Left lung (tissue), 4 donors: ENCODE measurements at regions not wholly inside any gene's neighbourhood (a gene's known extent, or its start where the extent isn't known, plus 50 kb on each side); places are given as distances from the start of the nearest gene placed in this dataset.
"Not testable (repeated sequence)": the region's sequence is repeated elsewhere in the genome, so short reads cannot be mapped to it uniquely, and the experiment has no call there.

Experiments
- ATAC-seq: fragments of 200-7000 bp; cut with Tn5 transposase; one replicate; pipeline ENCODE4 v1.9.1; 2020; ENCODE audit warnings: moderate library complexity
- DNase-seq, 4 donors: peaks; one replicate each; pipeline ENCODE4 v3.0.0-alpha.2; 2013 to 2020
- H3K27ac ChIP-seq, 2 donors: fragments of 200-600 bp; sonication (generic) in 1 of 2; one replicate each; pipeline versions ENCODE4 v1.5.0 to v1.8.0; 2020 to 2021
- H3K27me3 ChIP-seq, 2 donors: fragments of 200-600 bp; sonication (generic) in 1 of 2; one replicate each; pipeline versions ENCODE4 v1.5.0 to v1.8.0; 2020 to 2021
- H3K36me3 ChIP-seq, 2 donors: fragments of 200-600 bp; sonication (generic) in 1 of 2; one replicate each; pipeline versions ENCODE4 v1.5.0 to v1.8.0; 2020 to 2021
- H3K4me1 ChIP-seq, 2 donors: fragments of 200-600 bp; one replicate each; pipeline ENCODE4 v1.8.0; 2021
- H3K4me3 ChIP-seq, 2 donors: fragments of 200-600 bp; sonication (generic) in 1 of 2; one replicate each; pipeline versions ENCODE4 v1.5.0 to v1.8.0; 2020 to 2021; ENCODE audit warnings: mild to moderate bottlenecking in 1 of 2
- H3K9me3 ChIP-seq, 2 donors: fragments of 200-600 bp; sonication (generic) in 1 of 2; one replicate each; pipeline versions ENCODE4 v1.5.0 to v1.8.0; 2020 to 2021
- intact Hi-C, 2 donors: fragments of 100-400 bp; cut with DNase I; formaldehyde crosslinking; loops; one replicate each; pipeline versions ENCODE4 v1.11.2 to v1.14.2; 2022
- TF ChIP-seq, protein P1 (sequence below), 2 donors: fragments of 200-600 bp; sonication (generic) in 1 of 2; IDR thresholded peaks; one replicate each; pipeline versions ENCODE4 v1.5.0 to v1.8.0; 2021; ENCODE audit warnings: antibody characterized with exemption in 2 of 2
- donor health status: DM: no; HTN: yes; CAD: no.
- donor health status: DM: no; HTN: no; CAD: no.

DNA sequence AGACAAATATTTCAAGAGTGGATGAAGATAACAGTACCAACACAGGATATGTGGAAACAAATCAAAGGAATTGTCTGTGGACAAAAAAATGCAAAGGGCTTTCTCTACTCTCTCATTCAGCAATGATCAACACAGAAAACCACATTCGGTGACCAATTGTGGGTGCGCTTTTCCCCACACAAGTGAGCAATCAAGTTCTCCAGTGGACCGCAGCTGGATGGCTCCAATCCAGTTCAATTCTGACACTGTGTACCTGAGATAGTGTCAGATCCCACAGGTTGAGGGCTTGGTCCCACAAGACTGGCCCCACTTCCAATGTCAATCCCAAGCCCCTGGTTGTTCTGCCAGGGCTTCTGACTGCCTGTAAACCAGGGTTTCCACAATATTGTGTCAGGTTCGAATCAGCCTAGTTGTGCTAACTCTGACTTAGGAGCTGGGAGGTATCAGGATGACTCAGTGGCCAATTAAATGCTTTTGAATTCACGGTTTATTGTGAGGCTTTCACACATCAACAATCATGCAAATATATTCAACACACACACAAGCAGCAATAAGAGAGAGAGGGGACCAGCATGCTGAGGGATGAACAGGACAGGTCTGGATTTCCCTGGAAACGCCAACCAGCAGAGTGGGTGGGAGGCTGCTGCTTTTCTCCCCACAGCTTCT is 87.0 kb upstream of the BTG3 start:
- no peaks in the 10 kb centered on the region for H3K27me3 ChIP-seq
- H3K4me1 ChIP-seq, result no peaks in the 10 kb centered on the region
- intact Hi-C loops, result no loop called here
- TF ChIP-seq, protein P1, sequence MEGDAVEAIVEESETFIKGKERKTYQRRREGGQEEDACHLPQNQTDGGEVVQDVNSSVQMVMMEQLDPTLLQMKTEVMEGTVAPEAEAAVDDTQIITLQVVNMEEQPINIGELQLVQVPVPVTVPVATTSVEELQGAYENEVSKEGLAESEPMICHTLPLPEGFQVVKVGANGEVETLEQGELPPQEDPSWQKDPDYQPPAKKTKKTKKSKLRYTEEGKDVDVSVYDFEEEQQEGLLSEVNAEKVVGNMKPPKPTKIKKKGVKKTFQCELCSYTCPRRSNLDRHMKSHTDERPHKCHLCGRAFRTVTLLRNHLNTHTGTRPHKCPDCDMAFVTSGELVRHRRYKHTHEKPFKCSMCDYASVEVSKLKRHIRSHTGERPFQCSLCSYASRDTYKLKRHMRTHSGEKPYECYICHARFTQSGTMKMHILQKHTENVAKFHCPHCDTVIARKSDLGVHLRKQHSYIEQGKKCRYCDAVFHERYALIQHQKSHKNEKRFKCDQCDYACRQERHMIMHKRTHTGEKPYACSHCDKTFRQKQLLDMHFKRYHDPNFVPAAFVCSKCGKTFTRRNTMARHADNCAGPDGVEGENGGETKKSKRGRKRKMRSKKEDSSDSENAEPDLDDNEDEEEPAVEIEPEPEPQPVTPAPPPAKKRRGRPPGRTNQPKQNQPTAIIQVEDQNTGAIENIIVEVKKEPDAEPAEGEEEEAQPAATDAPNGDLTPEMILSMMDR (IDR thresholded peaks at IDR 0.05), result no peak
- H3K27ac ChIP-seq, result no peak overlapping the region
- no peak overlapping the region for H3K4me3 ChIP-seq
- ATAC-seq (no peak), DNase-seq (no peak)
- no peaks in the 10 kb centered on the region for H3K36me3 ChIP-seq
- H3K9me3 ChIP-seq, result no peaks in the 10 kb centered on the region

GRCh38 chr21:17697473-17697872 is 84.8 kb upstream of the BTG3 start:
- TF ChIP-seq, protein P1 (IDR thresholded peaks at IDR 0.05), result no peak
- intact Hi-C loops, result no loop called here
- Histone ChIP-seq H3K4me3 (no peak overlapping the region), H3K4me1 (no peaks in the 10 kb centered on the region), H3K27ac (no peak overlapping the region), H3K36me3 (no peaks in the 10 kb centered on the region), H3K9me3 (no peaks in the 10 kb centered on the region), H3K27me3 (no peaks in the 10 kb centered on the region)
- ATAC-seq (no peak), DNase-seq (no peak)

GRCh38 chr21:17694416-17694815 is 81.7 kb upstream of the BTG3 start:
- ATAC-seq, H3K9me3 ChIP-seq, H3K4me1 ChIP-seq, H3K27me3 ChIP-seq, intact Hi-C loops, H3K27ac ChIP-seq, H3K4me3 ChIP-seq, H3K36me3 ChIP-seq, DNase-seq: not testable (repeated sequence)

- ATAC-seq, result no peak
- no peak overlapping the region for H3K27ac ChIP-seq
- intact Hi-C loops, result no loop called here
Observed at GRCh38 chr21:17693801-17694200, 81.1 kb upstream of the BTG3 start.

DNA sequence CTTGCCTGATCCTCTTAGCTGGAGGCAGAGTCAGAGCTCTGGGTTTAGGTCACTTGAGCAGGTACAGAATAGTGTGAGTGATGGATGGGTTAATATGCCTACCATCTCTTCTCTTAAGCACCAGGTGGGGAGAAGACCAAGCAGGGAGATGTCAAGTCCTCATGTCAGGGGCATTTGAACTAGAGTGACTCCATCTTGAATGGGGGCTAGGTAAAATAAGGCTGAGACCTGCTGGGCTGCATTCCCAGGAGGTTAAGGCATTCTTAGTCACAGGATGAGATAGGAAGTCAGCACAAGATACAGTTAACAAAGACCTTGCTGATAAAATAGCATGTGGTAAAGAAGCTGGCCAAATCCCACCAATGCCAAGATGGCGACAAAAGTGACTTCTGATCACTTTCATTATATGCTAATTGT is 77.4 kb upstream of the BTG3 start:
- DNase-seq, result no peak
- no peaks in the 10 kb centered on the region for H3K36me3 ChIP-seq
- H3K27ac ChIP-seq, result no peak overlapping the region
- no peak for ATAC-seq
- no peak overlapping the region for H3K4me3 ChIP-seq
- H3K27me3 ChIP-seq, result no peaks in the 10 kb centered on the region
- no peaks in the 10 kb centered on the region for H3K9me3 ChIP-seq
- intact Hi-C loops, result no loop called here
- TF ChIP-seq, protein P1 (IDR thresholded peaks at IDR 0.05), result no peak
- peaks cover 0 to 9% of the 10 kb centered on the region in 2 donors for H3K4me1 ChIP-seq

More at GRCh38 chr21:17693801-17694200, 81.1 kb upstream of the BTG3 start:
- TF ChIP-seq, protein P1 (IDR thresholded peaks at IDR 0.05), result no peak
- Histone ChIP-seq H3K27me3 (no peaks in the 10 kb centered on the region), H3K36me3 (no peaks in the 10 kb centered on the region), H3K9me3 (no peaks in the 10 kb centered on the region), H3K4me3 (no peak overlapping the region), H3K4me1 (peaks cover 0 to 8% of the 10 kb centered on the region in 2 donors)
- DNase-seq, result no peak
